ENCODE measurements at regions not wholly inside any gene's neighbourhood (a gene's known extent, or its start where the extent isn't known, plus 50 kb on each side); places are given as distances from the start of the nearest gene placed in this dataset.

DNA sequence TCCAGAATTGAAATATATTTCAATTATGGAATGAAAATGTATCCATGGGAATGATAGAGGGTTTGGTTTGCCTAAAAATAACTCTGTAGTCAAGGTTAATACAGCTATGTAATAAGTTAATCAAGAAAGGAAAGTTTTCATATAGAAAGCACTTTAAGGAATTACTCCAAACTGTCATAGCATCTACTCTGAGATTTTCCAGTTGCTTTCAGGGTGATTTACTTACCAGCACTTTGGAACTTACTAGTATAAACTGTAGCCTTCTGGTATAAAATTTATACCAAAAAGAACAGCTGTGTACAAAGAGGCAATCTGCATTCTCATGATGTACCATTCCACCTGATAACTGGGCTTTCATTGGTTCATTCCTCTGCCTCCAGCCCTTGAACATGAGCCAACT is 87.1 kb downstream of the ARF6 start:
- Histone ChIP-seq H3K4me1 (peaks cover 52% of the 10 kb centered on the region), H3K27ac (peak overlapping the region in 1 of 2 experiments; percentile 91; a peak in 4 of 6 replicates), H3K9me3 (no peaks in the 10 kb centered on the region), H3K4me3 (no peak overlapping the region), H3K4me2 (no peak overlapping the region)
- no peak for TF ChIP-seq CHD2 (IDR thresholded peaks at IDR 0.05; ENCODE audit: low read length, partially characterized antibody)
- TF ChIP-seq RFX5 (IDR thresholded peaks at IDR 0.05), result no peak
- no peak for TF ChIP-seq MAX (IDR thresholded peaks at IDR 0.05)
- no peak for TF ChIP-seq CBX8 (IDR thresholded peaks at IDR 0.05)
- no peak for TF ChIP-seq ZNF302 (CRISPR knock-in tag; IDR thresholded peaks at IDR 0.05)
- TF ChIP-seq TFCP2L1 (CRISPR knock-in tag; IDR thresholded peaks at IDR 0.05), result no peak
- no peak for TF ChIP-seq MAFK (IDR thresholded peaks at IDR 0.05; ENCODE audit: partially characterized antibody)
- DNase-seq (ENCODE audit: low read depth in 1 of 2, low spot score in 1 of 2), result no peak
- ChIA-PET CTCF (interaction anchor here (1.0 to 1.2 kb wide), 4 partner anchors 12 to 118 kb away, joined by 3 to 4 read pairs (median 3); no protein-coding TSS in a partner anchor), POLR2A (no interaction called here)
- no peak for ATAC-seq
- no peak for FAIRE-seq

DNA sequence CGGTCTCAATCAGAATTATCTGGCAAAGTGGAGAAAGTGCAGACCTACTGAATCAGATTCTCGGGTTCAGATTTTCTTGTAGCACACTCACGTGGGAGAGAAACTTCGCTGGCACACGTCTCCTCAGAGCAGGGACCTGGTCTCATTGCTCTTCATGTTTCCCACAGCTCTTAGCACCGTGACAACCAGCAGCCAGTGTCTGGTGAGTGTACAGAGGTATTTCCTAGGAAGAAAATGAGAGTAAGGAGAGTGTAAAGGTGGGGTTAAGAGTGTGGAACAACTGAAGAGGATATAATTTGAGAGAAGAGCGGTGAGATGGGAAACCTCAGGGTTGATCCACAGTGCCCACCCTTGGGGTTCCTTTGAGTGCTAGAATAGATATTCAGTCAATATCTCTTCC is 89.2 kb downstream of the ARF6 start:
- WGBS (ENCODE audit: missing lambda C conversion rate), result 77% methylated on average over 7 of the region's 7 CpGs
- H3K4me1 ChIP-seq, result peaks cover 49% of the 10 kb centered on the region
- no peak overlapping the region; the same call in 2 of the 3 replicates for H3K4me3 ChIP-seq
- ATAC-seq (peak; percentile 46 to 61; a peak in 5 of 6 replicates), DNase-seq (ENCODE audit: low read depth in 1 of 2, low spot score in 1 of 2) (no peak), FAIRE-seq (no peak)
- peak overlapping the region; percentile 76 for H3K4me2 ChIP-seq
- ChIA-PET POLR2A (no interaction called here), CTCF (interaction anchor here (1.1 to 1.4 kb wide), 2 partner anchors 21 to 122 kb away, joined by 3 to 6 read pairs; no protein-coding TSS in a partner anchor)
- TF ChIP-seq, protein P1, sequence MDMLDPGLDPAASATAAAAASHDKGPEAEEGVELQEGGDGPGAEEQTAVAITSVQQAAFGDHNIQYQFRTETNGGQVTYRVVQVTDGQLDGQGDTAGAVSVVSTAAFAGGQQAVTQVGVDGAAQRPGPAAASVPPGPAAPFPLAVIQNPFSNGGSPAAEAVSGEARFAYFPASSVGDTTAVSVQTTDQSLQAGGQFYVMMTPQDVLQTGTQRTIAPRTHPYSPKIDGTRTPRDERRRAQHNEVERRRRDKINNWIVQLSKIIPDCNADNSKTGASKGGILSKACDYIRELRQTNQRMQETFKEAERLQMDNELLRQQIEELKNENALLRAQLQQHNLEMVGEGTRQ (IDR thresholded peaks at IDR 0.05), result no peak
- TF ChIP-seq, protein P2, sequence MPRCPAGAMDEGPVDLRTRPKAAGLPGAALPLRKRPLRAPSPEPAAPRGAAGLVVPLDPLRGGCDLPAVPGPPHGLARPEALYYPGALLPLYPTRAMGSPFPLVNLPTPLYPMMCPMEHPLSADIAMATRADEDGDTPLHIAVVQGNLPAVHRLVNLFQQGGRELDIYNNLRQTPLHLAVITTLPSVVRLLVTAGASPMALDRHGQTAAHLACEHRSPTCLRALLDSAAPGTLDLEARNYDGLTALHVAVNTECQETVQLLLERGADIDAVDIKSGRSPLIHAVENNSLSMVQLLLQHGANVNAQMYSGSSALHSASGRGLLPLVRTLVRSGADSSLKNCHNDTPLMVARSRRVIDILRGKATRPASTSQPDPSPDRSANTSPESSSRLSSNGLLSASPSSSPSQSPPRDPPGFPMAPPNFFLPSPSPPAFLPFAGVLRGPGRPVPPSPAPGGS (IDR thresholded peaks at IDR 0.05), result no peak
- TF ChIP-seq NR3C1 (IDR thresholded peaks at IDR 0.05) (no peak), KDM1A (IDR thresholded peaks at IDR 0.05; ENCODE audit: low read depth) (no peak), CHD2 (IDR thresholded peaks at IDR 0.05; ENCODE audit: low read length, partially characterized antibody) (no peak), EHMT2 (IDR thresholded peaks at IDR 0.05; ENCODE audit: low read depth) (no peak), ZNF302 (CRISPR knock-in tag; IDR thresholded peaks at IDR 0.05) (no peak), PHF8 (IDR thresholded peaks at IDR 0.05; ENCODE audit: borderline replicate concordance, low read depth) (no peak)
- H3K27ac ChIP-seq, result peak overlapping the region; percentile 90 to 91
- no peaks in the 10 kb centered on the region for H3K9me3 ChIP-seq

DNA sequence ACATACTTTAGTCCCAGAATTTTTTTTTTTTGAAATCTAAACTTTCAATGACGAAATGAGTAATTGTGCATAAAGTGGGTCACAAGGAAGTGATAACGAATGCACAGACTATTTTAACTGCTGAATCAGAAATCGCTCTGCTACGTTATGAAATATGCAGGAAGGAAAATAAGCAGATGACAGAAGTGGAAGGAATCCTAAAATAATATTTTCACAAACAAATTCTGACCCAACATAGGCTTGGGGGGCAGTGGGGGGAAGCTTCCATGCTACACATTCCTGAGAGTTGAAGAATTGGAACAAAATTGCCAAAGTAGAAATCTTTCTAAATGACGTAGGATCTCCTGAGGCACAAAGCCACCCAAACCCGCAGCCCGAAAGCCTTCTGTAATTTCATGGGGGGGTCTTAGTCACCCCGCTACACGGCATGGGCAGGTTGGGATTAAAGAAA is 89.6 kb downstream of the ARF6 start:
- no peak for FAIRE-seq
- Histone ChIP-seq H3K4me2 (peak overlapping the region; percentile 76), H3K27ac (peak overlapping the region; percentile 90 to 91), H3K4me3 (peak overlapping the region; percentile 11; the same call in 1 of the 3 replicates), H3K4me1 (peaks cover 54% of the 10 kb centered on the region), H3K9me3 (no peaks in the 10 kb centered on the region)
- DNase-seq (ENCODE audit: low read depth in 1 of 2, low spot score in 1 of 2), result peak in 1 of 2 experiments; percentile 45
- WGBS (ENCODE audit: missing lambda C conversion rate), result 37% methylated on average over 9 of the region's 9 CpGs
- peak; percentile 36 to 51 for ATAC-seq
- ChIA-PET POLR2A (no interaction called here), CTCF (interaction anchor here (0.6 to 1.4 kb wide), 3 partner anchors 19 to 122 kb away, joined by 3 to 6 read pairs (median 3); no protein-coding TSS in a partner anchor)
- TF ChIP-seq HEYL (CRISPR knock-in tag; IDR thresholded peaks at IDR 0.05), result no peak
- TF ChIP-seq KDM1A (IDR thresholded peaks at IDR 0.05; ENCODE audit: low read depth), result no peak
- TF ChIP-seq FOSL2 (IDR thresholded peaks at IDR 0.05), result no peak
- TF ChIP-seq FOSL2 (CRISPR knock-in tag; IDR thresholded peaks at IDR 0.05), result peak; percentile 64
- TF ChIP-seq GATA3 (IDR thresholded peaks at IDR 0.05; ENCODE audit: borderline replicate concordance), result peak; percentile 52; the same call in 1 of the 2 replicates
- TF ChIP-seq MAFK (IDR thresholded peaks at IDR 0.05; ENCODE audit: partially characterized antibody), result peak; percentile 58
- peak; percentile 47 to 78; a peak in 3 of 5 replicates for TF ChIP-seq EP300 (IDR thresholded peaks at IDR 0.05)
- TF ChIP-seq ESRRA (IDR thresholded peaks at IDR 0.05; ENCODE audit: borderline replicate concordance, low read length), result no peak
- no peak for TF ChIP-seq MYC (IDR thresholded peaks at IDR 0.05; ENCODE audit: borderline replicate concordance, low read length)
- peak in 1 of 2 experiments; percentile 57; a peak in 2 of 5 replicates for TF ChIP-seq JUN (IDR thresholded peaks at IDR 0.05)
- TF ChIP-seq RAD21 (conservative IDR thresholded peaks at IDR 0.05 in 1 of 2, IDR thresholded peaks at IDR 0.05 in 1 of 2), result 0 out of 5 replicates have a peak, but pooled peaks of 1 of the 2 experiments have one; percentile 28
- TF ChIP-seq JUNB (IDR thresholded peaks at IDR 0.05), result 0 out of 2 replicates have a peak, but pooled peaks have one; percentile 21
- TF ChIP-seq RARB (CRISPR knock-in tag; IDR thresholded peaks at IDR 0.05), result no peak
- TF ChIP-seq EHF (CRISPR knock-in tag; IDR thresholded peaks at IDR 0.05), result no peak
- TF ChIP-seq NPAS2 (CRISPR knock-in tag; IDR thresholded peaks at IDR 0.05; ENCODE audit: borderline replicate concordance), result no peak
- peak; percentile 22; the same call in 1 of the 3 replicates for TF ChIP-seq SMC3 (IDR thresholded peaks at IDR 0.05)
- 0 out of 2 replicates have a peak, but pooled peaks have one; percentile 27 for TF ChIP-seq FOXS1 (CRISPR knock-in tag; IDR thresholded peaks at IDR 0.05)
- TF ChIP-seq, protein P3, sequence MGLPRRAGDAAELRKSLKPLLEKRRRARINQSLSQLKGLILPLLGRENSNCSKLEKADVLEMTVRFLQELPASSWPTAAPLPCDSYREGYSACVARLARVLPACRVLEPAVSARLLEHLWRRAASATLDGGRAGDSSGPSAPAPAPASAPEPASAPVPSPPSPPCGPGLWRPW (IDR thresholded peaks at IDR 0.05), result no peak
- peak; percentile 30 to 71; a peak in 2 of 4 replicates for TF ChIP-seq CEBPB (IDR thresholded peaks at IDR 0.05)
- TF ChIP-seq ZC3H11A (IDR thresholded peaks at IDR 0.05), result no peak

Data from A549 (cell line).